GM23248 (cell line): ENCODE measurements at regions not wholly inside any gene's neighbourhood (a gene's known extent, or its start where the extent isn't known, plus 50 kb on each side); places are given as distances from the start of the nearest gene placed in this dataset.

Source experiments
- EZH2 ChIP-seq: fragments of 200-600 bp; sonication (generic); IDR thresholded peaks from 2 replicates; pipeline ENCODE4 v1.6.1; 2018; ENCODE audit warnings: antibody characterized with exemption, mild to moderate bottlenecking; ENCODE audit not compliant: insufficient read depth, poor library complexity, severe bottlenecking
- EZH2phosphoT487 ChIP-seq: fragments of 200-600 bp; sonication (generic); IDR thresholded peaks from 2 replicates; pipeline ENCODE4 v1.6.1; 2018; ENCODE audit warnings: antibody characterized with exemption, moderate library complexity, mild to moderate bottlenecking, low read depth; ENCODE audit not compliant: insufficient read depth

- TF ChIP-seq EZH2phosphoT487 (no peak), EZH2 (no peak)
Observed at GRCh38 chr12:80019691-80020090, 79.6 kb upstream of the OTOGL start.
